ENCODE measurements at regions not wholly inside any gene's neighbourhood (a gene's known extent, or its start where the extent isn't known, plus 50 kb on each side); places are given as distances from the start of the nearest gene placed in this dataset.

DNA sequence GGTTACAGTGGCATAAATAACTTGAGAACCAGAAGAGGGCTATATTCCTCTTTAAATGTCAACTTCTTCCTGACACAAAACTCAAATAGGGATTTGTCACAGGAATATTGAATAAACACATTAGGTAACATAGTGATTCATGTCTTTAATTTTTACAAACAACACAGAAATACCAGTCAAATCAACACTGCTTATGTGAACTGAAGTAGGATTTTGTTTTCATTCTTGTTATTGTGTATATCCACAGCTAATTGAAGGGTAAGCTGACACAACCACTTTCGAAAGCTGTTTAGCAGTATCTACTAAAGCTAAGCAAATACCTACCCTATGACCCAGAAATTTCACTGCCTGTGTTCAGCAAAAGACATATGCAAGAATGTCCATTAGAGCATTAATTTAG is 120.4 kb upstream of the EOLA2 start:
- TF ChIP-seq, protein P1, sequence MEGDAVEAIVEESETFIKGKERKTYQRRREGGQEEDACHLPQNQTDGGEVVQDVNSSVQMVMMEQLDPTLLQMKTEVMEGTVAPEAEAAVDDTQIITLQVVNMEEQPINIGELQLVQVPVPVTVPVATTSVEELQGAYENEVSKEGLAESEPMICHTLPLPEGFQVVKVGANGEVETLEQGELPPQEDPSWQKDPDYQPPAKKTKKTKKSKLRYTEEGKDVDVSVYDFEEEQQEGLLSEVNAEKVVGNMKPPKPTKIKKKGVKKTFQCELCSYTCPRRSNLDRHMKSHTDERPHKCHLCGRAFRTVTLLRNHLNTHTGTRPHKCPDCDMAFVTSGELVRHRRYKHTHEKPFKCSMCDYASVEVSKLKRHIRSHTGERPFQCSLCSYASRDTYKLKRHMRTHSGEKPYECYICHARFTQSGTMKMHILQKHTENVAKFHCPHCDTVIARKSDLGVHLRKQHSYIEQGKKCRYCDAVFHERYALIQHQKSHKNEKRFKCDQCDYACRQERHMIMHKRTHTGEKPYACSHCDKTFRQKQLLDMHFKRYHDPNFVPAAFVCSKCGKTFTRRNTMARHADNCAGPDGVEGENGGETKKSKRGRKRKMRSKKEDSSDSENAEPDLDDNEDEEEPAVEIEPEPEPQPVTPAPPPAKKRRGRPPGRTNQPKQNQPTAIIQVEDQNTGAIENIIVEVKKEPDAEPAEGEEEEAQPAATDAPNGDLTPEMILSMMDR (IDR thresholded peaks at IDR 0.05), result no peak
- TF ChIP-seq POLR2A (IDR thresholded peaks at IDR 0.05), result no peak
- Histone ChIP-seq H3K27ac (no peak overlapping the region), H3K4me1 (no peaks in the 10 kb centered on the region), H3K4me3 (no peak overlapping the region), H3K27me3 (no peaks in the 10 kb centered on the region), H3K36me3 (no peaks in the 10 kb centered on the region), H3K9me3 (no peaks in the 10 kb centered on the region)
- DNase-seq, result no peak
- intact Hi-C loops (cut with DNase I; ENCODE audit: low total_unique reads), result no loop called here

- Histone ChIP-seq H3K36me3 (no peaks in the 10 kb centered on the region), H3K27ac (no peak overlapping the region), H3K4me3 (no peak overlapping the region), H3K27me3 (no peaks in the 10 kb centered on the region), H3K4me1 (no peaks in the 10 kb centered on the region), H3K9me3 (no peaks in the 10 kb centered on the region)
- no peak for DNase-seq
- TF ChIP-seq, protein P1 (IDR thresholded peaks at IDR 0.05), result no peak
- no peak for TF ChIP-seq POLR2A (IDR thresholded peaks at IDR 0.05)
- intact Hi-C loops (cut with DNase I; ENCODE audit: low total_unique reads), result no loop called here
Observed at GRCh38 chrX:150060406-150060805, 122.1 kb upstream of the EOLA2 start.

DNA sequence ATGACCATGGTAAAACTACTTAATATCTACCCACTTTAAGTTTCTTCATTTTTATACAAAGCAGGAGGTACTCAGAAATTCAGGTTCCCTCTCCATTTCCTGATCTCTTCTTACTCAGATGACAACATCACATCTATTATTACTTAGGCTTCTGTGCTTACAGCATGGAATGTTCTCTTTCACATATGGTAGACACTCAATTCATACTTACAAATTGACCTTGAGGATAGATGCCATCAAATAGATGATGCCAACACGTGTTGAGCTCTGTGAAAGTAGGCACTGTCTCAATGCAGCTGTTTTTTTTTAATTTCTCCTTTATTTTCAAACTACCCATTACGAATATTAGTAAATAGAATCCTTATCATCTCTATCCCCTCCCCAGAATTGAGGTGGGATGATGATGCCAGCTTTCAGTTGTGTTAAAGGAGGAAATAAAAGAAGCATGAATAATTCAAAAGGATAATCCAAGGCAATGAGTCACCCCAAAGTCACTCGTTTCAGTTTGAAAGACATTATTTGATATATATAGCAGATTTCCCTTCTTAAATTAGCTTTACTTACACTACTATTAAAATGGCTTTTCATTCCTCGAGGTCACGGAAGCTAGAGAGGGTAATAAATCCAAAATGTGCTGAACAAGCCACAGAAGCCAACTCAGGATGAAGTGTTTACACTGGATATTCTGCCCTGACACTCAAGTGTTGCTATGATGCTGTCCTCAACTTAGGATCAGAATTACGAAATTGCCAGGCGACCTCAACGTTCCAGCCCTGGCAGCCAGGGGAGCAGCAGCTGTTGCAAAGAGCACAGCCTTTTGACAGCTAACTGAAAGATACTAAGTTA is 124.2 kb upstream of the EOLA2 start:
- no peak overlapping the region for H3K4me3 ChIP-seq
- no peak overlapping the region for H3K27ac ChIP-seq
- intact Hi-C loops (cut with DNase I; ENCODE audit: low total_unique reads), result no loop called here
- TF ChIP-seq, protein P1 (IDR thresholded peaks at IDR 0.05), result no peak
- TF ChIP-seq POLR2A (IDR thresholded peaks at IDR 0.05), result no peak
- H3K9me3 ChIP-seq, result no peaks in the 10 kb centered on the region
- H3K4me1 ChIP-seq, result no peaks in the 10 kb centered on the region
- DNase-seq, result no peak
- H3K36me3 ChIP-seq, result no peaks in the 10 kb centered on the region
- H3K27me3 ChIP-seq, result no peaks in the 10 kb centered on the region

DNA sequence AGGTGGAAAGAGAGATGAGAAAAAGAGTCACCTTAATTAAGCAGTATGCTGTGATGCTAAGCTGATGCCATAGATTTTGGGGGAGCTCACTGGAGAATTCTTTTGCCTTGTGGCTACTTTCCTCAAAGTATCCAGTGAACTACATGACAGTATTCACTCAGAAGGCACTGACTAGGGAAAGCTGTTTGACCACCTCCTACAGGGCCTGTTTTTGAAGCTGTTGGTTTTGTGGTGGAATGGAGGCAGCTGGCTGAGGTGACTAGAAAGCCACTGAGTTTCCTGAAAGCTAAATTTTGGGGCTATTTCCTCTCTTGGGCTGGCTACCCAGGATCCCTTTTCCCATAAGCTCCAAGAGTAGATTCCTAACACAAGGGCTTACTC is 124.8 kb upstream of the EOLA2 start:
- no peaks in the 10 kb centered on the region for H3K27me3 ChIP-seq

DNA sequence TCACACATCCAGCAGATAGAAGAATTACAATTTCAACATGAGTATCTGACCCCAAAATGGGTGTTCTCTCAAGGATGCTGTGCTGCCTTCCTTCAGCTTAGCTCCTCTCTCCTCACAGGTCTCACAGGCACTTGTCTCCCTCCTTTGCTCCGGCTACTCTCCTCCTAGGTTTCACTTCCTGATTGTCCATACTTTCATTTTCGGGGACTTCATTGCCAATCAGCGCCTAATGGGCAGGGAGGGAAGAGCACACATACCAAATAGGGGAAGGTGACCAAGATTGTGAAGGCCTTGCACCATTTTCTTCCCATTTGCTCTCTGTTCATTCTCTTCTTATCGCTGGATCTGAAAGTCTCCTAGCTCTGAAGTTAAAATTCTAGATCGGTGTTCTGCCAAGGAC is 125.4 kb upstream of the EOLA2 start:
- TF ChIP-seq, protein P1 (IDR thresholded peaks at IDR 0.05), result no peak
- no peak for TF ChIP-seq POLR2A (IDR thresholded peaks at IDR 0.05)
- H3K4me3 ChIP-seq, result no peak overlapping the region
- H3K4me1 ChIP-seq, result no peaks in the 10 kb centered on the region
- H3K9me3 ChIP-seq, result no peaks in the 10 kb centered on the region
- no peaks in the 10 kb centered on the region for H3K27me3 ChIP-seq
- intact Hi-C loops (cut with DNase I; ENCODE audit: low total_unique reads), result no loop called here
- no peak for DNase-seq
- no peak overlapping the region for H3K27ac ChIP-seq
- no peaks in the 10 kb centered on the region for H3K36me3 ChIP-seq

More for the DNA sequence above, 124.8 kb upstream of the EOLA2 start:
- no peak overlapping the region for H3K27ac ChIP-seq
- no peak overlapping the region for H3K4me3 ChIP-seq
- no peaks in the 10 kb centered on the region for H3K36me3 ChIP-seq
- TF ChIP-seq, protein P1 (IDR thresholded peaks at IDR 0.05), result no peak
- TF ChIP-seq POLR2A (IDR thresholded peaks at IDR 0.05), result no peak
- no peaks in the 10 kb centered on the region for H3K4me1 ChIP-seq
- no peaks in the 10 kb centered on the region for H3K9me3 ChIP-seq
- DNase-seq, result no peak
- intact Hi-C loops (cut with DNase I; ENCODE audit: low total_unique reads), result no loop called here
